ENCODE measurements at regions not wholly inside any gene's neighbourhood (a gene's known extent, or its start where the extent isn't known, plus 50 kb on each side); places are given as distances from the start of the nearest gene placed in this dataset.

DNA sequence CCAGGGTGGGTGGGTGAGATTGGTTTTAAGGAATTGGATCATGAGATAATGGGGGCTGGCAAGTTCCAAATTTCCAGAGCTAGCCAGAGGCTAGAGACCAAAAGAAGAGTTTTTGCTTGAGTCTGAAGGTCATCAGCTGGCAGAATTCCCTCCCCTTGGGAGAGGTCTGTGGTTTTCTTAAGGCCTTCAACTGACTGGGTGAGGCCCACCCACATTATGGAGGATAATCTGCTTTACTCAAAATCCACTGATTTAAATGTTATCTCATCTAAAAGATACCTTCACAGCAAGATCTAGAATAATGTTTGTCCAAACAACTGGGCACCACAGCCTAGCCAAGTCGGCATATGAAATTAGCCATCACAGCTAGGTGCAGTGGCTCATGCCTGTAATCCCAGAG lies 156.4 kb downstream of the URB2 start:
- Histone ChIP-seq H2BK5ac (ENCODE audit: low read depth, low read length, poor library complexity, severe bottlenecking) (no peak overlapping the region), H4K8ac (ENCODE audit: low read length) (no peak overlapping the region)
- 95% methylated on average over 1 of the region's 1 CpG for WGBS

DNA sequence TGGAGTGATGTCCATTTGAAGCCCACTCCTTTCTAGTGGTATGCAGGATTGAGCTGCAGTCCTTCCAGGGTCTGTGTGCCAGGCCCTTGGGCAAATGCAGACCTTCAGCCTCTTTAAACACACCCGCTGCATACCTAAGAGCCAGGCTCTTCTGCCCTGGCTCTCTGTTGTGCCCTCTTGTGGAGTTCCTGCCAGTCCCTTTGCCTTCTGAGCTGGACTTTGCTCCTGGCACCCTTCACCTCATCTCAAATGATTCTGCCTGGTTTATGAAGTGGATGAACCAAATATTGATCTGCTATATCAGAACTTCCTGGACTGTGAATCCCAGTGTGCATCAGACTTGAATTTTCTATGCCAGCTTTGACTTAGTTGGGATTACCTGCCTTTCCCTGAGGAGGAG lies 158.8 kb downstream of the URB2 start:
- Histone ChIP-seq H3K27me3 (ENCODE audit: control insufficient read depth in 1 of 2, insufficient read depth in 1 of 2, low read length in 2 of 2) (peaks cover 6 to 9% of the 10 kb centered on the region in 2 experiments), H2BK120ac (ENCODE audit: low read depth, low read length) (no peak overlapping the region), H3K36me3 (ENCODE audit: control insufficient read depth in 1 of 2, insufficient read depth in 2 of 2, low read depth in 1 of 2, low read length in 2 of 2) (no peaks in the 10 kb centered on the region), H3K27ac (ENCODE audit: low read length, poor library complexity, severe bottlenecking) (no peak overlapping the region), H3K18ac (ENCODE audit: low read depth in 1 of 2, low read length in 2 of 2) (no peak overlapping the region), H3K4me1 (ENCODE audit: control insufficient read depth, insufficient read depth, low read depth, low read length) (peaks cover 5% of the 10 kb centered on the region), H4K8ac (ENCODE audit: low read length) (no peak overlapping the region), H3K4ac (ENCODE audit: low read depth in 1 of 2, low read length in 2 of 2) (no peak overlapping the region), H3K79me1 (replicated peaks; ENCODE audit: low read length, poor library complexity, severe bottlenecking) (no peaks in the 10 kb centered on the region), H2BK12ac (ENCODE audit: low read length in 2 of 2) (no peak overlapping the region), H2AK5ac (ENCODE audit: low read length, severe bottlenecking) (no peak overlapping the region), H3K9me3 (ENCODE audit: control insufficient read depth, low read length) (no peaks in the 10 kb centered on the region), H4K91ac (ENCODE audit: low read length) (no peak overlapping the region), H3K23ac (ENCODE audit: low read length in 2 of 2) (no peak overlapping the region), H2BK15ac (ENCODE audit: low read depth, poor library complexity, severe bottlenecking) (no peak overlapping the region), H2AFZ (ENCODE audit: low read depth, low read length) (no peak overlapping the region), H3K4me2 (ENCODE audit: low read length, poor library complexity, severe bottlenecking) (no peak overlapping the region), H3K14ac (ENCODE audit: low read length in 2 of 2) (no peak overlapping the region), H2BK5ac (ENCODE audit: low read depth, low read length, poor library complexity, severe bottlenecking) (no peak overlapping the region), H3K9ac (ENCODE audit: low read length) (no peak overlapping the region), H3K4me3 (ENCODE audit: insufficient read depth in 1 of 2, low read depth in 1 of 2, low read length in 2 of 2) (no peak overlapping the region)
- no peak for DNase-seq
- 67% methylated on average over 1 of the region's 1 CpG for WGBS

More for the DNA sequence above, 156.4 kb downstream of the URB2 start:
- Histone ChIP-seq H2BK12ac (ENCODE audit: low read length in 2 of 2) (no peak overlapping the region), H3K18ac (ENCODE audit: low read depth in 1 of 2, low read length in 2 of 2) (no peak overlapping the region), H3K4ac (ENCODE audit: low read depth in 1 of 2, low read length in 2 of 2) (no peak overlapping the region), H2BK120ac (ENCODE audit: low read depth, low read length) (no peak overlapping the region), H4K91ac (ENCODE audit: low read length) (no peak overlapping the region), H3K36me3 (ENCODE audit: control insufficient read depth in 1 of 2, insufficient read depth in 2 of 2, low read depth in 1 of 2, low read length in 2 of 2) (no peaks in the 10 kb centered on the region), H3K23ac (ENCODE audit: low read length in 2 of 2) (no peak overlapping the region), H3K4me1 (ENCODE audit: control insufficient read depth, insufficient read depth, low read depth, low read length) (peaks cover 7% of the 10 kb centered on the region), H3K4me3 (ENCODE audit: insufficient read depth in 1 of 2, low read depth in 1 of 2, low read length in 2 of 2) (no peak overlapping the region), H2BK15ac (ENCODE audit: low read depth, poor library complexity, severe bottlenecking) (no peak overlapping the region), H3K79me1 (replicated peaks; ENCODE audit: low read length, poor library complexity, severe bottlenecking) (no peaks in the 10 kb centered on the region), H3K9ac (ENCODE audit: low read length) (no peak overlapping the region), H3K14ac (ENCODE audit: low read length in 2 of 2) (no peak overlapping the region), H2AFZ (ENCODE audit: low read depth, low read length) (no peak overlapping the region), H3K27ac (ENCODE audit: low read length, poor library complexity, severe bottlenecking) (no peak overlapping the region), H3K9me3 (ENCODE audit: control insufficient read depth, low read length) (no peaks in the 10 kb centered on the region), H3K27me3 (ENCODE audit: control insufficient read depth in 1 of 2, insufficient read depth in 1 of 2, low read length in 2 of 2) (peaks cover 6 to 12% of the 10 kb centered on the region in 2 experiments), H2AK5ac (ENCODE audit: low read length, severe bottlenecking) (no peak overlapping the region), H3K4me2 (ENCODE audit: low read length, poor library complexity, severe bottlenecking) (no peak overlapping the region)
- DNase-seq, result no peak

DNA sequence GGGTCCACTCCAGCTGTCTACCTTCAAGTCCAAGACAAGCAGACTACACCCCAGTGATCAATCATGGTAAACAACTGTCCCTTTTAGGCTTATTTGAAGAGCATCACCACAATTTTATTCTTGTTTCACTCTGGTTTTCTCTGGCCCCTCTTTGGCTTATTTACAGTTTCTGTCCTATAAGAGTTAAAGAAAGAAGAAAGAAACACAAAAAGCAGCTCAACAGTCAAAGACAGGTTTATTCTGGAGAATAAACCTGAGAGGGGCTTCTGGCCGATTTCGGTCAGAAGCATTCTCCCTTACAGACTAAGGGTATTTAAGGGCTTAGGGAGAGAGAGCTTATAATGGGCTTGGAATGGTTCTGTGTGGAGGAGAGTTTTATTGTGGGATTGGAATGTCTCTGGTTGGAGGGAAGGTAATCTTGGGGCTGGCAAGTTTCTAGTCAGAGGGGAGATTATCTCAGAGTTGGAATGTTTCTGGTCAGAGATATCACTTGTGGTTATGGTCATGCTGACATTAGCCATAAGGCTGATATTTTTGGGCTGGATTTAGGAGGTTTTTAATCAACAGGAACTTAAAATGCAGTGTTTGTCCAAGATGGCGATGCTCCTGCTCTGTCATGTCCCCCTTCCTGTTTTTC lies 161.0 kb downstream of the URB2 start:
- H3K14ac ChIP-seq (ENCODE audit: low read length in 2 of 2), result no peak overlapping the region
- no peak overlapping the region for H4K91ac ChIP-seq (ENCODE audit: low read length)
- peaks cover 5 to 6% of the 10 kb centered on the region in 2 experiments for H3K27me3 ChIP-seq (ENCODE audit: control insufficient read depth in 1 of 2, insufficient read depth in 1 of 2, low read length in 2 of 2)
- no peak overlapping the region for H2BK5ac ChIP-seq (ENCODE audit: low read depth, low read length, poor library complexity, severe bottlenecking)
- H3K9ac ChIP-seq (ENCODE audit: low read length), result no peak overlapping the region
- no peaks in the 10 kb centered on the region for H3K4me1 ChIP-seq (ENCODE audit: control insufficient read depth, insufficient read depth, low read depth, low read length)
- H2BK12ac ChIP-seq (ENCODE audit: low read length in 2 of 2), result no peak overlapping the region
- H3K4ac ChIP-seq (ENCODE audit: low read depth in 1 of 2, low read length in 2 of 2), result no peak overlapping the region
- WGBS, result 80% methylated on average over 3 of the region's 3 CpGs
- H4K8ac ChIP-seq (ENCODE audit: low read length), result no peak overlapping the region
- no peak overlapping the region for H3K27ac ChIP-seq (ENCODE audit: low read length, poor library complexity, severe bottlenecking)
- no peak overlapping the region for H2BK15ac ChIP-seq (ENCODE audit: low read depth, poor library complexity, severe bottlenecking)
- H3K36me3 ChIP-seq (ENCODE audit: control insufficient read depth in 1 of 2, insufficient read depth in 2 of 2, low read depth in 1 of 2, low read length in 2 of 2), result no peaks in the 10 kb centered on the region
- no peak overlapping the region for H3K23ac ChIP-seq (ENCODE audit: low read length in 2 of 2)
- H3K9me3 ChIP-seq (ENCODE audit: control insufficient read depth, low read length), result peaks cover 5% of the 10 kb centered on the region
- H3K4me2 ChIP-seq (ENCODE audit: low read length, poor library complexity, severe bottlenecking), result no peak overlapping the region
- H2AFZ ChIP-seq (ENCODE audit: low read depth, low read length), result no peak overlapping the region
- H3K18ac ChIP-seq (ENCODE audit: low read depth in 1 of 2, low read length in 2 of 2), result no peak overlapping the region
- DNase-seq, result no peak
- H3K4me3 ChIP-seq (ENCODE audit: insufficient read depth in 1 of 2, low read depth in 1 of 2, low read length in 2 of 2), result no peak overlapping the region
- H2AK5ac ChIP-seq (ENCODE audit: low read length, severe bottlenecking), result no peak overlapping the region
- H3K79me1 ChIP-seq (replicated peaks; ENCODE audit: low read length, poor library complexity, severe bottlenecking), result no peaks in the 10 kb centered on the region
- no peak overlapping the region for H2BK120ac ChIP-seq (ENCODE audit: low read depth, low read length)

DNA sequence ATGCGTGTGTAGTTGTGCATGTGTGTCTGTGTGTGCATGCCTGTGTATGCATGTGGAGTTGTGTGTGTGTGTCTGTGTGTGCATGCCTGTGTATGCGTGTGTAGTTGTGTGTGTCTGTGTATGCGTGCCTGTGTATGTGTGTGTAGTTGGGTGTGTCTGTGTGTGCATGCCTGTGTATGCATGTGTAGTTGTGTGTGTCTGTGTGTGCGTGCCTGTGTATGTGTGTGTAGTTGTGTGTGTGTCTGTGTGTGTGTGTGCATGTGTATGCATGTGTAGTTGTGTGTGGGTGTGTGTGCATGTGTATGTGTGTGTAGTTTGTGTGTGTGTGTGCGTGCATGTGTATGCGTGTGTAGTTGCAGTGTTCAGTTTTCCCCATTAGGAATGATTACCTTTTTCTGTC lies 162.0 kb downstream of the URB2 start:
- no peak overlapping the region for H2BK15ac ChIP-seq (ENCODE audit: low read depth, poor library complexity, severe bottlenecking)
- no peak overlapping the region for H2BK12ac ChIP-seq (ENCODE audit: low read length in 2 of 2)
- no peak overlapping the region for H3K4me2 ChIP-seq (ENCODE audit: low read length, poor library complexity, severe bottlenecking)
- DNase-seq, result no peak
- no peaks in the 10 kb centered on the region for H3K36me3 ChIP-seq (ENCODE audit: control insufficient read depth in 1 of 2, insufficient read depth in 2 of 2, low read depth in 1 of 2, low read length in 2 of 2)
- H3K27ac ChIP-seq (ENCODE audit: low read length, poor library complexity, severe bottlenecking), result no peak overlapping the region
- H4K91ac ChIP-seq (ENCODE audit: low read length), result peak overlapping the region; percentile 34
- no peak overlapping the region for H2BK5ac ChIP-seq (ENCODE audit: low read depth, low read length, poor library complexity, severe bottlenecking)
- H3K4me1 ChIP-seq (ENCODE audit: control insufficient read depth, insufficient read depth, low read depth, low read length), result no peaks in the 10 kb centered on the region
- no peak overlapping the region for H2BK120ac ChIP-seq (ENCODE audit: low read depth, low read length)
- H3K27me3 ChIP-seq (ENCODE audit: control insufficient read depth in 1 of 2, insufficient read depth in 1 of 2, low read length in 2 of 2), result peaks cover 5 to 6% of the 10 kb centered on the region in 2 experiments
- H3K23ac ChIP-seq (ENCODE audit: low read length in 2 of 2), result no peak overlapping the region
- H3K14ac ChIP-seq (ENCODE audit: low read length in 2 of 2), result peak overlapping the region in 1 of 2 experiments; percentile 9
- no peak overlapping the region for H2AK5ac ChIP-seq (ENCODE audit: low read length, severe bottlenecking)
- H3K18ac ChIP-seq (ENCODE audit: low read depth in 1 of 2, low read length in 2 of 2), result no peak overlapping the region
- peaks cover 5% of the 10 kb centered on the region for H3K9me3 ChIP-seq (ENCODE audit: control insufficient read depth, low read length)
- no peak overlapping the region for H3K4me3 ChIP-seq (ENCODE audit: insufficient read depth in 1 of 2, low read depth in 1 of 2, low read length in 2 of 2)
- no peak overlapping the region for H3K4ac ChIP-seq (ENCODE audit: low read depth in 1 of 2, low read length in 2 of 2)
- H3K79me1 ChIP-seq (replicated peaks; ENCODE audit: low read length, poor library complexity, severe bottlenecking), result no peaks in the 10 kb centered on the region
- WGBS, result 87% methylated on average over 4 of the region's 6 CpGs
- H2AFZ ChIP-seq (ENCODE audit: low read depth, low read length), result no peak overlapping the region
- no peak overlapping the region for H4K8ac ChIP-seq (ENCODE audit: low read length)
- H3K9ac ChIP-seq (ENCODE audit: low read length), result no peak overlapping the region

Measured in mesenchymal stem cell (in vitro differentiated cells and primary cell).